IMR-90 (cell line): ENCODE measurements at regions not wholly inside any gene's neighbourhood (a gene's known extent, or its start where the extent isn't known, plus 50 kb on each side); places are given as distances from the start of the nearest gene placed in this dataset.

Source experiments
- ATAC-seq: fragments of 200-7000 bp; cut with Tn5 transposase; 2 replicates; pipeline ENCODE4 v1.9.1; 2020; ENCODE audit warnings: low read depth, mild to moderate bottlenecking, moderate library complexity
- BruUV-seq: library from RNA; stranded (reverse); fragments of 400-500 nt; replicated peaks from 2 replicates; lab custom pipeline; 2021; lab: Mats Ljungman, UMichigan
- CTCF ChIA-PET: fragments of 300-600 bp; formaldehyde crosslinking; extraction: SDS; loops from one replicate; lab custom pipeline; 2021; ENCODE audit warnings: antibody characterized with exemption; lab: Yijun Ruan, JAX
- POLR2A ChIA-PET: fragments of 300-600 bp; sonication (Branson Sonifier 250); formaldehyde crosslinking; loops from one replicate; lab custom pipeline; 2022; ENCODE audit warnings: antibody characterized with exemption; ENCODE audit not compliant: unreplicated experiment; lab: Charles Lee
- DNase-seq: peaks from one replicate; pipeline ENCODE4 v3.0.0; 2013
- H2AFZ ChIP-seq: replicated peaks from 2 replicates; pipeline ENCODE3; 2013; ENCODE audit warnings: low read length, mild to moderate bottlenecking; ENCODE audit not compliant: poor library complexity
- H2AK5ac ChIP-seq: 2 replicates; pipeline ENCODE4 v1.6.1; 2013; ENCODE audit warnings: low read depth, low read length, inconsistent platforms
- H2AK9ac ChIP-seq: replicated peaks from 2 replicates; pipeline ENCODE3; 2013; ENCODE audit warnings: mild to moderate bottlenecking, low read depth, low read length, moderate library complexity; ENCODE audit not compliant: poor library complexity
- H2BK120ac ChIP-seq: 2 replicates; pipeline ENCODE4 v1.6.1; 2013; ENCODE audit warnings: low read depth, low read length, inconsistent platforms
- H2BK15ac ChIP-seq: 3 replicates; pipeline ENCODE4 v1.6.1; 2013; ENCODE audit warnings: low read depth, low read length, inconsistent platforms
- H2BK20ac ChIP-seq: 2 replicates; pipeline ENCODE4 v1.6.1; 2013; ENCODE audit warnings: low read depth, mild to moderate bottlenecking, inconsistent platforms, low read length, moderate library complexity
- H2BK5ac ChIP-seq: 2 replicates; pipeline ENCODE4 v1.6.1; 2013; ENCODE audit warnings: mild to moderate bottlenecking, low read depth, low read length, inconsistent platforms; ENCODE audit not compliant: poor library complexity, severe bottlenecking
- H3K14ac ChIP-seq: replicated peaks from 2 replicates; pipeline ENCODE4 v1.6.1; 2013; ENCODE audit warnings: low read depth, low read length, inconsistent platforms
- H3K18ac ChIP-seq: 2 replicates; pipeline ENCODE4 v1.6.1; 2013; ENCODE audit warnings: low read depth, low read length, control low read depth
- H3K23ac ChIP-seq: 2 replicates; pipeline ENCODE4 v1.6.1; 2013; ENCODE audit warnings: low read depth, low read length, inconsistent platforms
- H3K27ac ChIP-seq: 2 replicates; pipeline ENCODE4 v1.5.1; 2013; ENCODE audit warnings: mild to moderate bottlenecking, control low read depth, low read length; ENCODE audit not compliant: insufficient read depth
- H3K27me3 ChIP-seq: 2 replicates; pipeline ENCODE4 v1.6.1; 2013; ENCODE audit warnings: low read length; ENCODE audit not compliant: control insufficient read depth, insufficient read depth
- H3K36me3 ChIP-seq: 2 replicates; pipeline ENCODE4 v1.6.1; 2013; ENCODE audit warnings: low read length, mixed read lengths; ENCODE audit not compliant: control insufficient read depth, insufficient read depth
- H3K4ac ChIP-seq: 2 replicates; pipeline ENCODE4 v1.6.1; 2013; ENCODE audit warnings: low read depth, low read length, inconsistent platforms
- H3K4me1 ChIP-seq: 2 replicates; pipeline ENCODE4 v1.6.1; 2013; ENCODE audit warnings: low read length, mixed read lengths; ENCODE audit not compliant: control insufficient read depth, insufficient read depth
- H3K4me2 ChIP-seq: 2 replicates; pipeline ENCODE4 v1.6.1; 2013; ENCODE audit warnings: low read depth, mild to moderate bottlenecking, control low read depth, low read length, moderate library complexity
- H3K4me3 ChIP-seq: 2 replicates; pipeline ENCODE4 v1.5.1; 2013; ENCODE audit warnings: low read depth, mild to moderate bottlenecking, control low read depth, low read length, moderate library complexity; ENCODE audit not compliant: insufficient read depth
- H3K56ac ChIP-seq: 2 replicates; pipeline ENCODE4 v1.6.1; 2013; ENCODE audit warnings: low read length, inconsistent platforms; ENCODE audit not compliant: insufficient read depth; ENCODE audit errors: extremely low read depth
- H3K79me1 ChIP-seq, 2 experiments: 2 replicates each; pipeline ENCODE4 v1.6.1; 2013; ENCODE audit warnings: low read length in 2 of 2, inconsistent platforms in 1 of 2, low read depth in 1 of 2
- H3K9ac ChIP-seq: 2 replicates; pipeline ENCODE4 v1.6.1; 2013; ENCODE audit warnings: low read depth, low read length, control low read depth
- H3K9me1 ChIP-seq: 2 replicates; pipeline ENCODE4 v1.6.1; 2013; ENCODE audit warnings: low read length, inconsistent platforms; ENCODE audit not compliant: insufficient read depth
- H3K9me3 ChIP-seq: 2 replicates; pipeline ENCODE4 v1.6.1; 2013; ENCODE audit warnings: low read length; ENCODE audit not compliant: control insufficient read depth, insufficient read depth
- H4K20me1 ChIP-seq: 2 replicates; pipeline ENCODE4 v1.6.1; 2013; ENCODE audit warnings: low read length, inconsistent platforms; ENCODE audit not compliant: insufficient read depth
- H4K5ac ChIP-seq: 2 replicates; pipeline ENCODE4 v1.6.1; 2013; ENCODE audit warnings: mild to moderate bottlenecking, low read depth, low read length, control low read depth
- H4K8ac ChIP-seq, 2 experiments: 2 replicates each; pipeline ENCODE4 v1.6.1; 2013; ENCODE audit warnings: low read depth in 2 of 2, low read length in 2 of 2, control low read depth in 1 of 2, inconsistent platforms in 1 of 2
- H4K91ac ChIP-seq: 2 replicates; pipeline ENCODE4 v1.6.1; 2013; ENCODE audit warnings: low read depth, low read length, inconsistent platforms; ENCODE audit not compliant: insufficient read depth
- BHLHE40 ChIP-seq: fragments of 150-350 bp; IDR thresholded peaks from 2 replicates; pipeline ENCODE4 v1.6.1; 2016; ENCODE audit warnings: mild to moderate bottlenecking, low read depth, low read length
- CTCF ChIP-seq: conservative IDR thresholded peaks from 2 replicates; pipeline ENCODE4 v1.5.1; 2012; ENCODE audit warnings: mild to moderate bottlenecking, low read depth, low read length, improper control_type of control experiment
- MAFK ChIP-seq: IDR thresholded peaks from 2 replicates; pipeline ENCODE4 v1.6.1; 2012; ENCODE audit warnings: low read depth, low read length, improper control_type of control experiment
- MXI1 ChIP-seq: IDR thresholded peaks from 2 replicates; pipeline ENCODE4 v1.6.1; 2012; ENCODE audit warnings: low read depth, mild to moderate bottlenecking, low read length, moderate library complexity, borderline replicate concordance
- NFE2L2 ChIP-seq: fragments of 150-350 bp; IDR thresholded peaks from 2 replicates; pipeline ENCODE4 v1.6.1; 2016; ENCODE audit warnings: low read depth, mild to moderate bottlenecking, low read length
- RCOR1 ChIP-seq: IDR thresholded peaks from 2 replicates; pipeline ENCODE4 v1.6.1; 2012; ENCODE audit warnings: mild to moderate bottlenecking, low read length, improper control_type of control experiment; ENCODE audit not compliant: insufficient replicate concordance
- SMC3 ChIP-seq: fragments of 150-350 bp; IDR thresholded peaks from 2 replicates; pipeline ENCODE4 v1.6.1; 2016; ENCODE audit warnings: low read depth, mild to moderate bottlenecking, antibody characterized with exemption, low read length, moderate library complexity
- WGBS, 2 experiments: methylation state at CpG; one replicate each; pipeline versions ENCODE4 v1.1.5 to v1.1.7; 2013; ENCODE audit warnings: missing lambda C conversion rate in 2 of 2; ENCODE audit not compliant: insufficient read length in 1 of 2; ENCODE audit errors: extremely low coverage in 2 of 2; 5-methylcytosine and 5-hydroxymethylcytosine counted together
- dilution Hi-C: fragments of 300-500 bp; cut with HindIII; formaldehyde crosslinking; loops from one replicate; pipeline ENCODE4 v1.14.3; 2018; ENCODE audit warnings: low sequenced_read_pairs; ENCODE audit not compliant: unreplicated experiment
- in situ Hi-C: fragments of 300-500 bp; cut with MboI; formaldehyde crosslinking; loops from 3 replicates; pipeline ENCODE4 v1.14.3; 2019; ENCODE audit warnings: low sequenced_read_pairs, inconsistent platforms, mixed read lengths
- intact Hi-C: fragments of 100-400 bp; cut with micrococcal nuclease; formaldehyde crosslinking; loops from 2 replicates; pipeline ENCODE4 v1.10.0; 2022

GRCh38 chr4:24443200-24443599, 141.2 kb downstream of the DHX15 start:
- dilution Hi-C loops (no loop called here), in situ Hi-C loops (loop anchor here (25.0 kb wide), 1 partner anchor 1306 kb away; no protein-coding TSS in a partner anchor), intact Hi-C loops (no loop called here)
- H3K36me3 ChIP-seq: no peaks in the 10 kb centered on the region
- H3K56ac ChIP-seq: no peak overlapping the region
- no peak overlapping the region for H4K5ac ChIP-seq
- no peaks in the 10 kb centered on the region for H3K9me3 ChIP-seq
- H2AK5ac ChIP-seq: no peak overlapping the region
- no peaks in the 10 kb centered on the region for H3K79me1 ChIP-seq
- peaks cover 4% of the 10 kb centered on the region for H3K27me3 ChIP-seq
- no peak overlapping the region for H2BK5ac ChIP-seq
- no peak overlapping the region for H3K4me3 ChIP-seq
- no peak overlapping the region for H3K27ac ChIP-seq
- H2BK120ac ChIP-seq: no peak overlapping the region
- H2AFZ ChIP-seq: no peak overlapping the region
- no peak overlapping the region for H4K91ac ChIP-seq
- CTCF ChIA-PET: no interaction called here
- no peaks in the 10 kb centered on the region for H3K9me1 ChIP-seq
- BruUV-seq: no TSS peak
- H3K4ac ChIP-seq: no peak overlapping the region
- no peaks in the 10 kb centered on the region for H3K4me1 ChIP-seq
- H2AK9ac ChIP-seq: no peak overlapping the region
- no peak overlapping the region for H4K8ac ChIP-seq
- no peak overlapping the region for H3K18ac ChIP-seq
- no peak overlapping the region for H3K14ac ChIP-seq
- WGBS, 2 experiments: 100% methylated on average over 1 of the region's 4 CpGs; no CpG with 5 or more reads in 1 of the 2 experiments
- DNase-seq (no peak), ATAC-seq (no peak)
- H2BK15ac ChIP-seq: no peak overlapping the region
- H4K20me1 ChIP-seq: no peaks in the 10 kb centered on the region
- H3K9ac ChIP-seq: no peak overlapping the region
- TF ChIP-seq SMC3 (no peak), MXI1 (no peak), MAFK (no peak), NFE2L2 (no peak), RCOR1 (no peak), BHLHE40 (no peak), CTCF (no peak)
- no peak overlapping the region for H3K4me2 ChIP-seq
- H2BK20ac ChIP-seq: no peak overlapping the region
- POLR2A ChIA-PET: no interaction called here
- H3K23ac ChIP-seq: no peak overlapping the region
